ENCODE measurements at regions not wholly inside any gene's neighbourhood (a gene's known extent, or its start where the extent isn't known, plus 50 kb on each side); places are given as distances from the start of the nearest gene placed in this dataset.

DNA sequence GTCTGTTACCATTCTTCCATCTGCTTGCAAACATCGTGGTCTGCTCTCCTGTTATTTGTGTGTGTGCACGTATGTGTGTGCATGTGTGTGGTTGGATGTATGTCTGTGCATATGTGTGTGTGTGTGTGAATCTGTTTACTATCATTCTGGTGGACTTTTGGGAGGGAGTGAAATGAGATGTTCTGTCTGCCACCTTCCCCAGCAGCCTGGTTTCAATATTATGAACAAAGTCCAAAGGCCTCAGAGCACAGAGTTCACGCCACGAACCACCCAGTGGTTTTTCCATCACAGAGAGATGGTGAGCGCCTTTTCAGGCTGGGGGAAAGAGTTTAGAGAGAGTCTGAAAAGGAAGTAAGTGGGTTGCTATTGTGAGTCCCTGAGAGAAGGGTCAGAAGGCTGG is 67.1 kb upstream of the YWHAQ start:
- no peaks in the 10 kb centered on the region for H3K36me3 ChIP-seq (ENCODE audit: control insufficient read depth in 2 of 2, insufficient read depth in 2 of 2, low read length in 2 of 2)
- no peaks in the 10 kb centered on the region for H3K9me3 ChIP-seq (ENCODE audit: control insufficient read depth in 2 of 2, low read length in 2 of 2)
- H3K27me3 ChIP-seq (ENCODE audit: control insufficient read depth in 1 of 2, insufficient read depth in 2 of 2, low read length in 2 of 2), result no peaks in the 10 kb centered on the region
- H3K4me3 ChIP-seq (ENCODE audit: low read length in 2 of 2), result no peak overlapping the region
- H3K4me1 ChIP-seq (ENCODE audit: control insufficient read depth, insufficient read depth, low read length), result peaks cover 10% of the 10 kb centered on the region
- H3K9ac ChIP-seq (ENCODE audit: low read length in 2 of 2), result no peak overlapping the region
- no peak overlapping the region for H3K27ac ChIP-seq (ENCODE audit: low read length)

DNA sequence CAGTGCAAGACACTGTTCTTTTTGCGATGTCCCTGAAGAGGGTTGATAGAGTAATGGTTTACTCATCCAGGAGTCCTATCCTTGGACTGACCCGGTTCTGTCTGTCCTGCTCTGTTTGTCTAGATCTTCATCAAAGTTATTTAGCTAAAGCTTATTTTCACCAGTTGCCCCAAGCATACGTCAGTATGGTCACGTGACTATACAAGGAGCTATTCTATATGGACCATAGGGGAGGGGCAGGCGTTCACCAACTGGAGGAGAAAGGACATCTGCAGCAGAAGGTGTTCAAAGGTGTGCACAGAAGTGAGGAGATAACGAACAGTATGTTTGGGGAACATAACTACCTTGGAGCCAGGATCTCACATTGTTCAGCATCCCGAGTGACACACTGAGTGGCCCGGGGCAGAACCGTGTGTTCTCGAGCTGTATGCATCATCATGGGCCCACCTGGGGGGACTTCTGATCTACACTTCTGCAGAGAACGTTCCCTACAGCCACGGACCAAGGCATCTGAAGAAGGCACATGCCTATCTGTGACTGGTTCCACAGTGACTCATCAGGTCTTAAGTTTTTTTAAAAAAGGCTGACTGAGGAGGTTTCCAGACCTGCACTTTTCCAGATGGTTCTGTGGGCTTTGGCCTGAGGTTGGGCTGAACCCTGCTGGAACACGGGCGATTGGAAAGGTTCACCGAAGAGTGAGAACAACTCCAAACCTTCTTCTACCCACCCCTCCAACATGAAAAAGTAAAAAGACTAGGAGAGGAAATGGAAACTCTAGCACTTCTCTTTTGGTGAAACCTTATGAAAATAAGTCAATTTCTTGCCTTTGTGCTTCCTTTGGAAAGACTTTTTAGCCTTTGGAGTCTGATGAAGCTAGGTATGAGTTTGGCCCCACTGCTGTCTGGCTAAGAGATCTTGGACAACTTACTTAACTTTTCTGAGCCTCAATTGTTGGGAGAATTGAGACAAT is 68.6 kb upstream of the YWHAQ start:
- H3K4me1 ChIP-seq (ENCODE audit: control insufficient read depth, insufficient read depth, low read length), result peaks cover 2% of the 10 kb centered on the region
- H3K9me3 ChIP-seq (ENCODE audit: control insufficient read depth in 2 of 2, low read length in 2 of 2), result no peaks in the 10 kb centered on the region
- H3K27ac ChIP-seq (ENCODE audit: low read length), result no peak overlapping the region
- no peaks in the 10 kb centered on the region for H3K36me3 ChIP-seq (ENCODE audit: control insufficient read depth in 2 of 2, insufficient read depth in 2 of 2, low read length in 2 of 2)
- H3K27me3 ChIP-seq (ENCODE audit: control insufficient read depth in 1 of 2, insufficient read depth in 2 of 2, low read length in 2 of 2), result no peaks in the 10 kb centered on the region
- no peak overlapping the region for H3K9ac ChIP-seq (ENCODE audit: low read length in 2 of 2)
- H3K4me3 ChIP-seq (ENCODE audit: low read length in 2 of 2), result no peak overlapping the region

DNA sequence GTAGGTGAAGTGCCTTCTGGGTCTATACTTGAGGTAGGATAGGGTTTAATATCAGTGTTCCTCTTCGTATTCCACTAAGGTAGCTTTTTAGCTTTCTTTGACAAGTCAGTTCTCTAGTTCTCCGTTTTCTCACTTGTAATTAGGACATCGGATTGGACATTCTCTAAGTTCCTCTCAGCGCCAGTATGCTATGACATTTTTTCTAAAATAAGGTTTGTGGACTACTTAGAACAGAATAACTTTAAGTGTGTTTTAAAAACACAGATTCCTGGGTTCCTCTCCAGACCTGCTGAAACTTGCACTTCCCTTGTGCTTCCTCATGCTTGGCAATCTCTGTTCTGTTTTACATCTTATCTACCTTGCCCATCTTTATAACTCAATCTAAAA is 69.3 kb upstream of the YWHAQ start:
- no peak overlapping the region for H3K27ac ChIP-seq (ENCODE audit: low read length)
- H3K27me3 ChIP-seq (ENCODE audit: control insufficient read depth in 1 of 2, insufficient read depth in 2 of 2, low read length in 2 of 2), result no peaks in the 10 kb centered on the region
- H3K9me3 ChIP-seq (ENCODE audit: control insufficient read depth in 2 of 2, low read length in 2 of 2), result no peaks in the 10 kb centered on the region
- peaks cover 2% of the 10 kb centered on the region for H3K4me1 ChIP-seq (ENCODE audit: control insufficient read depth, insufficient read depth, low read length)
- no peak overlapping the region for H3K9ac ChIP-seq (ENCODE audit: low read length in 2 of 2)
- no peak overlapping the region for H3K4me3 ChIP-seq (ENCODE audit: low read length in 2 of 2)
- H3K36me3 ChIP-seq (ENCODE audit: control insufficient read depth in 2 of 2, insufficient read depth in 2 of 2, low read length in 2 of 2), result no peaks in the 10 kb centered on the region

DNA sequence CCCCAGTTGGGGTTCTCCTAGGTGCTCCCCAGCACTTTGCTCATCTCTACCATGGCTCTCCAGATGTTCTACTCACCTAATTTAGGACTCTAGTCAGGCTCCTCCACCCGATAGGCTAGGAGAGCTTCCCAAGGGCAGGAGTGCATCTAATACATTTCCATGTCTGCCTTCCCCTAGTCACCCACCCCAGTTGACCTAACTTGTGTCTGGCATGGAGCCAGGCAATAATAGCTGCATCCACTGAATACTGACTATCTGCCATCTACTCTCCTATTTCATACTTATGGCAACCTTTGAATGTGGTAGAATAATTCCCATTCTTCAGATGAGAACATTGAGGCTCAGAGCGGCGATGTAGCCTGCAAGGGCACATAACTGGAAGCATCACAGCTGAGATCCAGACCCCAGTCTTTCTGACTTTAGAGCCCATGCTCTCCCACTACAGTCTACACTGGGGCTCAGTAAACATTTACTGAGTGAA is 71.8 kb upstream of the YWHAQ start:
- no peak overlapping the region for H3K27ac ChIP-seq (ENCODE audit: low read length)
- H3K4me1 ChIP-seq (ENCODE audit: control insufficient read depth, insufficient read depth, low read length), result peaks cover 2% of the 10 kb centered on the region
- no peak overlapping the region for H3K9ac ChIP-seq (ENCODE audit: low read length in 2 of 2)
- H3K27me3 ChIP-seq (ENCODE audit: control insufficient read depth in 1 of 2, insufficient read depth in 2 of 2, low read length in 2 of 2), result no peaks in the 10 kb centered on the region
- no peak overlapping the region for H3K4me3 ChIP-seq (ENCODE audit: low read length in 2 of 2)
- H3K36me3 ChIP-seq (ENCODE audit: control insufficient read depth in 2 of 2, insufficient read depth in 2 of 2, low read length in 2 of 2), result no peaks in the 10 kb centered on the region
- no peaks in the 10 kb centered on the region for H3K9me3 ChIP-seq (ENCODE audit: control insufficient read depth in 2 of 2, low read length in 2 of 2)

DNA sequence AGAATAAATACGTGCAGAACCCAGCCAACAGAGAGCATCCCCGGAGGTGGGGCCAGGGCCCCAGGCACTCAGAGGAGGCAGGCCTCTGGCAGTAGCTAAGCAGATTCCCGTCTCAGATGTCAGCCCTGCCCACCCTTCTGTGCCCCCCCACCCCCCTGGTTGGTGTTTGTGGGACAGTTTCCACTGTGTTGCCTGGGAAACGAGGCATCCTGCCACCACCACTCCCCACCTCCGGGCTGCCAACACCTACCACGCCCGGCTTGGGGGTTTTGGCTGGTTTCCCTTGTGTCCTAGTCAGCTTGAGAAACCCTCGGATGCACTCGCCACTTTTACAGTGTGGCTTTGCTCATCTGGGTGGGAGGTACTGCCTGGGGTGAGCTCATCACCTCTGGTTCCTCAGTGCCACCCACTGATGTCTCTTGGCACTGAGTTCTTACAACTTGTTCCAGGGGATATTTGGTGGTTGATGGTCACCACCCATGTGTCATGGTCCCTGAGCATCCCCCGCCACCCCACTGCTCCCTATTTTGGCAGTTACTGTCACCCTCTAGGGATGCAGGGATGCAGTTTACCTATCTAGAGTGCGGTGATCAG is 72.4 kb upstream of the YWHAQ start:
- Histone ChIP-seq H3K27me3 (ENCODE audit: control insufficient read depth in 1 of 2, insufficient read depth in 2 of 2, low read length in 2 of 2) (no peaks in the 10 kb centered on the region), H3K9ac (ENCODE audit: low read length in 2 of 2) (no peak overlapping the region), H3K27ac (ENCODE audit: low read length) (no peak overlapping the region), H3K4me3 (ENCODE audit: low read length in 2 of 2) (no peak overlapping the region), H3K36me3 (ENCODE audit: control insufficient read depth in 2 of 2, insufficient read depth in 2 of 2, low read length in 2 of 2) (no peaks in the 10 kb centered on the region), H3K4me1 (ENCODE audit: control insufficient read depth, insufficient read depth, low read length) (peaks cover 2% of the 10 kb centered on the region), H3K9me3 (ENCODE audit: control insufficient read depth in 2 of 2, low read length in 2 of 2) (no peaks in the 10 kb centered on the region)

DNA sequence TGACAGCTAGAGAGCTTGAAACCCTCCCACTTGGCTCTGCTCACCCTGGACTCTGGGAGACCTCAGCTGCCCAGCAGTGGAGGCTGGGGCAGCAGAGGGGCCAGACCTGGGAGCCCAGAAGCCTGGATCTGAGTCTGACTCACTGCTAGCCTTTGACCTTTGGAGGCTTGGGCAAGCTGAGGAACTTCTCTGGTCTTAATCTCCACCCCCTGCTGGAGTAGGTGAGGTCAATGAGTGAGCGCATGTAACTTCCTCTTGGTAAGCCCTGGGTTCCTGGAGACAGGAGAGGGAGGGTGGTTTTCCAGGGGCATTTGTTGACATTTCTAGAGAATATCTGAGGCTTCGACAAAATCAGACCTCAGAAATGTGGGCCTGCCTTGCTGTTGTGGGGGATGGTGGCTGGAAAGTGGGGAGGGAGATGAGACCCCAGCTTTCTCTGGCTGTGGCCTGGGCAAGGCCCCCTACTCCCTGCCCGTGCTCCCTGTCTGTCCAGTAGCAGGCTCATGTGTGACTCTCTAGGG is 73.0 kb upstream of the YWHAQ start:
- Histone ChIP-seq H3K9ac (ENCODE audit: low read length in 2 of 2) (no peak overlapping the region), H3K27me3 (ENCODE audit: control insufficient read depth in 1 of 2, insufficient read depth in 2 of 2, low read length in 2 of 2) (no peaks in the 10 kb centered on the region), H3K4me1 (ENCODE audit: control insufficient read depth, insufficient read depth, low read length) (peaks cover 2% of the 10 kb centered on the region), H3K9me3 (ENCODE audit: control insufficient read depth in 2 of 2, low read length in 2 of 2) (no peaks in the 10 kb centered on the region), H3K4me3 (ENCODE audit: low read length in 2 of 2) (no peak overlapping the region), H3K36me3 (ENCODE audit: control insufficient read depth in 2 of 2, insufficient read depth in 2 of 2, low read length in 2 of 2) (no peaks in the 10 kb centered on the region), H3K27ac (ENCODE audit: low read length) (no peak overlapping the region)

DNA sequence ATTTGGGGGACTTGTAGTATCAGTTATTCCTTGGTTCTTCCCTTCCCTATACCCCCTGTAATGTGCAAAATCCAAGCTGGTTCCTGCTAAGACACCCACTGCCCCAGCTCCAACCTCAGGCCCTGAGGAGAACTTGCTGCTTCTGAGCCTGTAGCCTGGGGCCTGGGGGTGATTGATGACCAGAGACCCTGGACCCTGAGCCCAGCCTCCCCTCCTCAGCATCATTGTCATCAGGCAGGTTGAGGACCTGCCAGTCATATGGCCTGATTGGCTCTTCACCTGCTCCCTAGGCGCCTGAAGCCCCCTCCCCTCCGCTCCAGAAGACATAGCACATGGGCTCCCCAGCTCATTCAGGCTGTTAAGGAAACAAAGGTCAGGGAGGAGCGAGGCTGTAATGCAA is 73.8 kb upstream of the YWHAQ start:
- Histone ChIP-seq H3K9ac (ENCODE audit: low read length in 2 of 2) (no peak overlapping the region), H3K36me3 (ENCODE audit: control insufficient read depth in 2 of 2, insufficient read depth in 2 of 2, low read length in 2 of 2) (no peaks in the 10 kb centered on the region), H3K27ac (ENCODE audit: low read length) (no peak overlapping the region), H3K27me3 (ENCODE audit: control insufficient read depth in 1 of 2, insufficient read depth in 2 of 2, low read length in 2 of 2) (no peaks in the 10 kb centered on the region), H3K4me1 (ENCODE audit: control insufficient read depth, insufficient read depth, low read length) (peaks cover 2% of the 10 kb centered on the region), H3K9me3 (ENCODE audit: control insufficient read depth in 2 of 2, low read length in 2 of 2) (no peaks in the 10 kb centered on the region), H3K4me3 (ENCODE audit: low read length in 2 of 2) (no peak overlapping the region)

DNA sequence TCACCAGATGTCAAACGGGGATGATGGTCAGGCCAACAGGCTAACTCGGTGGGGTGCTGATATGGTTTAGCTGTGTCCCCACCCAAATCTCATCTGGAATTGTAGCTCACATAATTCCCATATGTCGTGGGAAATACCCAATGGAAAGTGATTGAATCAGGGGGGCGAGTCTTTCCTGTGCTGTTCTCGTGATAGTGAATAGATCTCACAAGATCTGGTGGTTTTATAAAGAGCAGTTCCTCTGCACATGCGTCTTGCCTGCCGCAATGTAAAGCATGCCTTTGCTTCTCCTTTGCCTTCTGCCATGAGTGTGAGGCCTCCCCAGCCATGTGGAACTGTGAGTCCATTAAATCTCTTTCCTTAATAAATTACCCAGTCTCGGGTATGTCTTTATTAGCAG is 74.4 kb upstream of the YWHAQ start:
- H3K4me3 ChIP-seq (ENCODE audit: low read length in 2 of 2), result no peak overlapping the region
- no peaks in the 10 kb centered on the region for H3K27me3 ChIP-seq (ENCODE audit: control insufficient read depth in 1 of 2, insufficient read depth in 2 of 2, low read length in 2 of 2)
- no peak overlapping the region for H3K27ac ChIP-seq (ENCODE audit: low read length)
- peaks cover 2% of the 10 kb centered on the region for H3K4me1 ChIP-seq (ENCODE audit: control insufficient read depth, insufficient read depth, low read length)
- no peaks in the 10 kb centered on the region for H3K36me3 ChIP-seq (ENCODE audit: control insufficient read depth in 2 of 2, insufficient read depth in 2 of 2, low read length in 2 of 2)
- H3K9ac ChIP-seq (ENCODE audit: low read length in 2 of 2), result no peak overlapping the region
- no peaks in the 10 kb centered on the region for H3K9me3 ChIP-seq (ENCODE audit: control insufficient read depth in 2 of 2, low read length in 2 of 2)

DNA sequence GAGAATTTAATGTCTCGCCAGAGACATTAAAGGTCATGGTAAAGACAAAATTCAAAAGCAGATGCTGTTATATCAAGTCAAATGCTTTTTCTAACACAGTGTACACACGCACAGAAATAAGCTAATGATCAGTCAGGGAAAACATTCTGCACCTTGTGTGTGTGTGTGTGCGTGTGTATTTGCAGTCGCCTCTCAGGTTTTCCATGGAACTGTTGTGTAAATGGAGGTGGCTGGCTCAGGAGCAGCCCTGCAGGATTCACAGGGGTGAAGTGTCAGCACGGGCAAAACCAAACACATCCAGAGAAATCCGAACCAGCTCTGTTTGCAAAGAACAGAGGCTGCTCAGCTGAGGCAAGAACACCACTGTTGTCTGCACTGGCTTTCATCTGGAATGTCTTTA is 76.2 kb upstream of the YWHAQ start:
- Histone ChIP-seq H3K36me3 (ENCODE audit: control insufficient read depth in 2 of 2, insufficient read depth in 2 of 2, low read length in 2 of 2) (no peaks in the 10 kb centered on the region), H3K4me3 (ENCODE audit: low read length in 2 of 2) (no peak overlapping the region), H3K9me3 (ENCODE audit: control insufficient read depth in 2 of 2, low read length in 2 of 2) (no peaks in the 10 kb centered on the region), H3K4me1 (ENCODE audit: control insufficient read depth, insufficient read depth, low read length) (peaks cover 2% of the 10 kb centered on the region), H3K27ac (ENCODE audit: low read length) (no peak overlapping the region), H3K27me3 (ENCODE audit: control insufficient read depth in 1 of 2, insufficient read depth in 2 of 2, low read length in 2 of 2) (no peaks in the 10 kb centered on the region), H3K9ac (ENCODE audit: low read length in 2 of 2) (no peak overlapping the region)

DNA sequence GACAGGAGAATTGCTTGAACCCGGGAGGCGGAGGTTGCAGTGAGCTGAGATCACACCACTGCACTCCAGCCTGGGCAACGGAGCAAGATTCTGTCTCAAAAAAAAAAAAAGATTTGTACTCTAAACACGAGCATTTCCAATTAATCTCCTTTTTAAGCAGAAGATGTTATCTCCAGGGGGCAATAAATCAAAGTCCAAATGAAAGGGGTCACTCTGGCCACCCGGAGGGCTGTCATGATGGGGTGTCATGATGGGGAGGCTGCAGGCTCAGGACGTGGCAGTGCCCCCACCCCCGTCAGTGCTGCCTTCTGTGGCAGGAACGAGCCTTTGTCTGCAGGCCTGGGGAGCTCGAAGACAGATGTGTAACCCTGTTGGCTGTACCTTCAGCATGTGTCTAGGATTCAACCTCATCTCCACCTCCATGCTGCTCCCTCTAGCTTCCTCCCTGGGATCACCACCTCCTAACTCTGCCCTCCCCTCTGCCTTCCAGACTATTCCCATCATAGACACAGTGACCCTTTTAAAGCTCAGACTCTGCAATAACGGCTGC is 76.9 kb upstream of the YWHAQ start:
- Histone ChIP-seq H3K27ac (ENCODE audit: low read length) (no peak overlapping the region), H3K9me3 (ENCODE audit: control insufficient read depth in 2 of 2, low read length in 2 of 2) (no peaks in the 10 kb centered on the region), H3K36me3 (ENCODE audit: control insufficient read depth in 2 of 2, insufficient read depth in 2 of 2, low read length in 2 of 2) (no peaks in the 10 kb centered on the region), H3K4me1 (ENCODE audit: control insufficient read depth, insufficient read depth, low read length) (peaks cover 2% of the 10 kb centered on the region), H3K9ac (ENCODE audit: low read length in 2 of 2) (no peak overlapping the region), H3K4me3 (ENCODE audit: low read length in 2 of 2) (no peak overlapping the region), H3K27me3 (ENCODE audit: control insufficient read depth in 1 of 2, insufficient read depth in 2 of 2, low read length in 2 of 2) (no peaks in the 10 kb centered on the region)
